Central memory CD8-positive, alpha-beta T cell (primary cell): ENCODE measurements at regions not wholly inside any gene's neighbourhood (a gene's known extent, or its start where the extent isn't known, plus 50 kb on each side); places are given as distances from the start of the nearest gene placed in this dataset.
A peak's percentile ranks its signal among the peaks of the same experiment; 100 is the strongest.

Experiments
- ATAC-seq: fragments of 150-1000 bp; cut with Tn5 transposase; replicated peaks from 2 replicates; pipeline ENCODE4 v1.10.0; 2022; ENCODE audit warnings: mild to moderate bottlenecking, moderate FRiP score, moderate number of reproducible peaks; ENCODE audit not compliant: poor library complexity, severe bottlenecking; ENCODE audit errors: extremely low read depth
- DNase-seq, 2 donors: peaks; one replicate each; pipeline ENCODE4 v3.0.0; 2021; ENCODE audit warnings: low spot score in 2 of 2
- H3K27ac Mint-ChIP-seq: one replicate; pipeline ENCODE4 v1.8.0; 2022; ENCODE audit warnings: low read depth, mild to moderate bottlenecking, moderate library complexity, mixed read lengths
- H3K27me3 Mint-ChIP-seq: one replicate; pipeline ENCODE4 v1.8.0; 2022; ENCODE audit warnings: mixed read lengths
- H3K36me3 Mint-ChIP-seq: one replicate; pipeline ENCODE4 v1.8.0; 2022; ENCODE audit warnings: mild to moderate bottlenecking, moderate library complexity, mixed read lengths; ENCODE audit not compliant: insufficient read depth
- H3K4me1 Mint-ChIP-seq: one replicate; pipeline ENCODE4 v1.8.0; 2022; ENCODE audit warnings: mixed read lengths
- H3K4me3 Mint-ChIP-seq: one replicate; pipeline ENCODE4 v1.8.0; 2022; ENCODE audit warnings: mild to moderate bottlenecking, moderate library complexity, mixed read lengths
- H3K9me3 Mint-ChIP-seq: one replicate; pipeline ENCODE4 v1.8.0; 2022; ENCODE audit warnings: mixed read lengths

DNA sequence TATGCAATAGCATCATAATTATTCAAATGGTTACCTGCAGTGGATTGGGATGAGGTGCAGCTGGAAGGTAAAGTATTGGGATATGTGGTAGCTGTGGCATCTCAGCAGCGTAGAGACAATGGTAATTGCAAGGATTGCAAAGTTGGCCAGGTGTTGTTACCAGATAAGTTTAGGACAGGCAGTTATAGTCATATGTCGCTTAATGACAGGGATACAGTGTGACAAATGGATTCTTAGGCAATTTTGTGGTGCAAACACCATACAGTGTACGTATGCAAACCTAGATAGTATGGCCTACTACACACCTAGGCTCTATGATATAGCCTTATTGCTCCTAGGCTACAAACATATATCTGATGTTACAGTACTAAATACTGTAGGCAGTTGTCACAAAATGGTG lies 163.5 kb upstream of the LYZL2 start:
- Mint-ChIP-seq H3K4me3 (no peak overlapping the region), H3K9me3 (no peaks in the 10 kb centered on the region), H3K4me1 (peaks cover 28% of the 10 kb centered on the region), H3K27me3 (no peaks in the 10 kb centered on the region), H3K36me3 (no peaks in the 10 kb centered on the region), H3K27ac (no peak overlapping the region)
- DNase-seq (no peak), ATAC-seq (no peak)

GRCh38 chr10:30792025-30792424 lies 162.5 kb upstream of the LYZL2 start:
- peak; percentile 49 for ATAC-seq
- peak overlapping the region; percentile 52 for H3K4me3 Mint-ChIP-seq
- H3K27me3 Mint-ChIP-seq = no peaks in the 10 kb centered on the region
- no peak for DNase-seq
- H3K9me3 Mint-ChIP-seq = no peaks in the 10 kb centered on the region
- no peaks in the 10 kb centered on the region for H3K36me3 Mint-ChIP-seq
- H3K27ac Mint-ChIP-seq = peak overlapping the region; percentile 30
- H3K4me1 Mint-ChIP-seq = peaks cover 28% of the 10 kb centered on the region

- DNase-seq (no peak), ATAC-seq (no peak)
- peak overlapping the region; percentile 36 for H3K27ac Mint-ChIP-seq
- no peaks in the 10 kb centered on the region for H3K9me3 Mint-ChIP-seq
- H3K4me3 Mint-ChIP-seq = peak overlapping the region; percentile 52
- H3K36me3 Mint-ChIP-seq = no peaks in the 10 kb centered on the region
- peaks cover 28% of the 10 kb centered on the region for H3K4me1 Mint-ChIP-seq
- H3K27me3 Mint-ChIP-seq = no peaks in the 10 kb centered on the region
These were observed 161.7 kb upstream of the LYZL2 start for GRCh38 chr10:30791197-30791611.

DNA sequence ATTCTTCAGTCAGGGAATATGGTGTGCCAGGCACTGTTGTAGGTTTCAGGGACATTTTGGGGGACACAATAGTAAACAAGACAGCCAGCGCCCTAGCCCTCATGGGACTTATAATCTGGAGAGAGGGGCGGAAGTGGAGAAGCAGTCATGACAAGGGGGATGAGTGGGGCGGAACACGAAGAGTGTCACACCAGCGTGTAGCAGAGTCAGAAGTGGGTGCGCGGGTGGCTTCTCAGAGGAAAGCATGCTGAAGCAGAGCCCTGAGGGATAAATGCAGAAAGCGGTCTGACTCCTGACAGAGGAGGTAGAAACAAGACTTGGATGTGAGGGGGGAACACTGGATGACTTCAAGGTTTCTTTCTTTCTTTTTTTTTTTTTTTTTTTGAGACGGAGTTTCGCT lies 160.3 kb upstream of the LYZL2 start:
- ATAC-seq (no peak), DNase-seq (no peak)
- Mint-ChIP-seq H3K27me3 (no peaks in the 10 kb centered on the region), H3K9me3 (no peaks in the 10 kb centered on the region), H3K36me3 (peaks cover 1% of the 10 kb centered on the region), H3K4me1 (peaks cover 33% of the 10 kb centered on the region), H3K27ac (no peak overlapping the region), H3K4me3 (no peak overlapping the region)

GRCh38 chr10:30788307-30788706 lies 158.8 kb upstream of the LYZL2 start:
- DNase-seq = no peak
- Mint-ChIP-seq H3K9me3 (no peaks in the 10 kb centered on the region), H3K36me3 (peaks cover 4% of the 10 kb centered on the region), H3K4me3 (no peak overlapping the region), H3K27me3 (no peaks in the 10 kb centered on the region), H3K4me1 (peaks cover 41% of the 10 kb centered on the region), H3K27ac (no peak overlapping the region)
- ATAC-seq = no peak

DNA sequence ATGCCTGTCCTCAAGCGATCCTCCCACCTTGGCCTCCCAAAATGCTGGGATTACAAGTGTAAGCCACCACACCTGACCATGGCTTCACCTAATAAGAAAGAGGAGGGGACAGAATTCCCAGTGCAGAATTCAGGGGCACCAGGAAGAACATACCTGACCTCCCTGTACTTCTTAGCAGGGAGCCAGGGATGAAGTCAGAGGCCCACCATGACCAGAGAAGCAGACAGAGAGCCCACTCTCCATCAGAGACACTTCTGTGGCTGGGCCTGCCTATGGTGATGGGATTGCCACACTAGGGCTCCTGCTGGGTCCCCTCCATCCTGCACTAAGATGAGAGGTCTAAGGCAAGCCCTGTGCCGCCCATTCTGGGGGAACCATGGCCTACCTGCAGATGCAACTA lies 157.4 kb upstream of the LYZL2 start:
- H3K27me3 Mint-ChIP-seq = no peaks in the 10 kb centered on the region
- no peak overlapping the region for H3K27ac Mint-ChIP-seq
- H3K4me1 Mint-ChIP-seq = peaks cover 31% of the 10 kb centered on the region
- ATAC-seq (no peak), DNase-seq (no peak)
- H3K4me3 Mint-ChIP-seq = no peak overlapping the region
- H3K36me3 Mint-ChIP-seq = peaks cover 4% of the 10 kb centered on the region
- no peaks in the 10 kb centered on the region for H3K9me3 Mint-ChIP-seq

GRCh38 chr10:30786131-30786530 lies 156.6 kb upstream of the LYZL2 start:
- Mint-ChIP-seq H3K27me3 (no peaks in the 10 kb centered on the region), H3K36me3 (peaks cover 4% of the 10 kb centered on the region), H3K4me1 (peaks cover 23% of the 10 kb centered on the region), H3K9me3 (no peaks in the 10 kb centered on the region), H3K4me3 (peak overlapping the region; percentile 74), H3K27ac (no peak overlapping the region)
- DNase-seq (no peak), ATAC-seq (no peak)

DNA sequence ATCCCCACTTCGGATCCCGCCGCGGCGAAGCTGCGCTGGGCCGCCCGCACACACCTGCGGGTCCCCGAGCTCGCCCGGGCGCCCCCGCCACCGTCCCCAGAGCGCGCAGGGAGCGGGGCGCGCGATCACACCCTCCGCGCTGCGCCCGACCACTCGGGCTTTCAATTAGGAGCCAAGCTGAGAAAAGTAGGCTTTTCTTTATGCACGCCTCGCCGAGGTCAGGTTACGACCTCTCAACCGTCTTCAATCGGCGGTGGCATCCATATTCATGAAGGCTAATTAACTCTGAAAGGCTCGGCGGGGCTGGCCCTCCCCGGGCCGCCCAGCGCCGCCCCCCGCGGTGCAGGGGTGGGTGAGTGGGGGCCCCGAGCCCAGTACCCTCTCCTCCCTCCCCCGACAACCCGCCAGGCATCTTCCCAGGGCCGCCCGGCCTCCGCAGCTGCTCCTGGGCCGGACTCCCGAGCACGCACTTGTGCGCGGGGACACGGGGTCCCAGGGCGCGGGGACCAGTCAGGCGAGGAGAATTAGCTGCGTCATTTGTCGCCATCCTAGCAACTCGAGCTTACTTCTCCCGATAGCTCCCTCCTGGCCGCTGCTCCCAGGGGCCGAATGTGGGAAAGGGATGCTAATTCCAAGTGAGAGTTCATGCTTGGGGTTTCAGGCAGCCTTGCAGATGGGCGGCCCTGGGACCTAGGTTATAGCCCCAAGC lies 155.5 kb upstream of the LYZL2 start:
- ATAC-seq = peak; percentile 30
- no peaks in the 10 kb centered on the region for H3K9me3 Mint-ChIP-seq
- H3K36me3 Mint-ChIP-seq = peaks cover 4% of the 10 kb centered on the region
- no peaks in the 10 kb centered on the region for H3K27me3 Mint-ChIP-seq
- H3K27ac Mint-ChIP-seq = peak overlapping the region; percentile 2
- no peak for DNase-seq
- H3K4me3 Mint-ChIP-seq = peak overlapping the region; percentile 74
- H3K4me1 Mint-ChIP-seq = peaks cover 20% of the 10 kb centered on the region

GRCh38 chr10:30784524-30784896 lies 155.0 kb upstream of the LYZL2 start:
- Mint-ChIP-seq H3K27me3 (no peaks in the 10 kb centered on the region), H3K36me3 (peaks cover 4% of the 10 kb centered on the region), H3K4me1 (peaks cover 14% of the 10 kb centered on the region), H3K9me3 (no peaks in the 10 kb centered on the region), H3K4me3 (peak overlapping the region; percentile 74), H3K27ac (peak overlapping the region; percentile 2)
- ATAC-seq (peak; percentile 34), DNase-seq (no peak)

DNA sequence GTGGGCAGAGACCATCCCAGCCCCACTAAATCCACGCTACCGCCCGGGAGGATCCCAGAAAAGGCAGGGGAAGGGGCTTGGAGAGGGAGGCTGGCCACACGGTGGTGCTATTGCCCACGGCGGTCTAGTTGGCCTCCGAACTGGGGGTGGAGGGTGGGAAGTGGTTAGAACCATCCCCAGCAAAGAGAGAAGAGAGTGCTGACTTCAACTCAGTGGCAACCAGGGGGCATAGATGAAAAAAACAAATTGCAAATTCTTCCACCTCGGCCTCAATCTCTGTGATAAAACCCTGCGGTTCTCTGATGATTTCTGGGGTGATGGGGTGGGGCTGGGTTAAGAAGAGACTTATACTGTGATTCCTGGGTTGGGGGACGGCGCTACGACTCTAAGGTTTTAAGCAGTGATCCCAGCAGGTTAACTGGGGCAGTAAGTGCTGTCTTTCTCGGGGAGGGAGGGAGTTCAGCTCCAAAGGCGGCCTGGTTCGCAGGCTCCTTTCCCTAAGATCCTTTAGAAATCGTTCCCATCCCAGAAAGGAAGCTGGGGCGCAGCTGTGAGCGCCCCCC lies 154.5 kb upstream of the LYZL2 start:
- Mint-ChIP-seq H3K27me3 (no peaks in the 10 kb centered on the region), H3K4me1 (peaks cover 13% of the 10 kb centered on the region), H3K9me3 (no peaks in the 10 kb centered on the region), H3K36me3 (peaks cover 4% of the 10 kb centered on the region), H3K27ac (peak overlapping the region; percentile 2), H3K4me3 (peak overlapping the region; percentile 74)
- DNase-seq (peak; percentile 62 to 64), ATAC-seq (peak; percentile 85)

GRCh38 chr10:30782537-30783461 lies 153.2 kb upstream of the LYZL2 start:
- H3K4me3 Mint-ChIP-seq = peak overlapping the region; percentile 74
- no peaks in the 10 kb centered on the region for H3K27me3 Mint-ChIP-seq
- no peak for ATAC-seq
- H3K36me3 Mint-ChIP-seq = peaks cover 4% of the 10 kb centered on the region
- peak overlapping the region; percentile 56 for H3K27ac Mint-ChIP-seq
- H3K9me3 Mint-ChIP-seq = no peaks in the 10 kb centered on the region
- DNase-seq = no peak
- H3K4me1 Mint-ChIP-seq = peaks cover 13% of the 10 kb centered on the region

DNA sequence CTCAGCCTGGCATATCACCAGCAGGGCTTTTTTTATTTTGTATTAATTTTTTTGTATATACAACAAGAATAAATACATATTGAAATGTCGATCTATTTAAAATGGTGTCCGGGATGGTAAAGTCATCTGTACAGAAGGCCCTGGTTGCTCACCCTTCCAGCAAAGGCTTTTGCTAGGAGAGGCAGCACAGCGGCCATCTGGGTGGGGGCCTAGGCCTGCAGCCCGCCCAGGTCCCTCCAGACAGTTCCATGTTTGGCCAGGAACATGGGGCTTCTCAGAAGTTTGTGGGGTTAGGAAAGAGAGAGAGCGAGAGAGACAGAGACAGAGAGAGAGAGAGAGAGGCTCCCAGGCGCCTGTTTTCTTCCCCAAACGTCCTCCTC lies 152.6 kb upstream of the LYZL2 start:
- no peaks in the 10 kb centered on the region for H3K27me3 Mint-ChIP-seq
- ATAC-seq (no peak), DNase-seq (no peak)
- no peaks in the 10 kb centered on the region for H3K9me3 Mint-ChIP-seq
- H3K27ac Mint-ChIP-seq = peak overlapping the region; percentile 56
- peaks cover 4% of the 10 kb centered on the region for H3K36me3 Mint-ChIP-seq
- peaks cover 13% of the 10 kb centered on the region for H3K4me1 Mint-ChIP-seq
- no peak overlapping the region for H3K4me3 Mint-ChIP-seq
